Left ventricle myocardium inferior (tissue), 1 donor: ENCODE measurements at regions not wholly inside any gene's neighbourhood (a gene's known extent, or its start where the extent isn't known, plus 50 kb on each side); places are given as distances from the start of the nearest gene placed in this dataset.

Experiments
- DNase-seq: peaks from one replicate; pipeline ENCODE4 v3.0.0-alpha.2; 2020
- H3K27ac ChIP-seq: fragments of 200-600 bp; replicated peaks from 2 replicates; pipeline ENCODE4 v1.8.0; 2021
- H3K27me3 ChIP-seq: fragments of 200-600 bp; 2 replicates; pipeline ENCODE4 v1.8.0; 2021; ENCODE audit warnings: low read depth
- H3K36me3 ChIP-seq: fragments of 200-600 bp; 2 replicates; pipeline ENCODE4 v1.8.0; 2021
- H3K4me1 ChIP-seq: fragments of 200-600 bp; 2 replicates; pipeline ENCODE4 v1.8.0; 2021
- H3K4me3 ChIP-seq: fragments of 200-600 bp; 2 replicates; pipeline ENCODE4 v1.8.0; 2021; ENCODE audit warnings: mild to moderate bottlenecking, moderate library complexity
- H3K9me3 ChIP-seq: fragments of 200-600 bp; replicated peaks from 2 replicates; pipeline ENCODE4 v1.8.0; 2021
- CTCF ChIP-seq: fragments of 200-600 bp; IDR thresholded peaks from 2 replicates; pipeline ENCODE4 v1.8.0; 2021; ENCODE audit warnings: antibody characterized with exemption, mild to moderate bottlenecking, borderline replicate concordance
- intact Hi-C: fragments of 100-400 bp; cut with micrococcal nuclease; formaldehyde crosslinking; loops from one replicate; pipeline ENCODE4 v1.11.0; 2022
- donor health status: DM: no; HTN: yes; CAD: no; lungs with severe emphysema.

GRCh38 chr2:43165378-43166069 lies 60.9 kb downstream of the ZFP36L2 start:
- intact Hi-C loops = no loop called here
- Histone ChIP-seq H3K4me1 (peaks cover 38% of the 10 kb centered on the region), H3K9me3 (no peaks in the 10 kb centered on the region), H3K36me3 (no peaks in the 10 kb centered on the region), H3K27me3 (no peaks in the 10 kb centered on the region), H3K27ac (no peak overlapping the region), H3K4me3 (no peak overlapping the region)
- no peak for DNase-seq
- TF ChIP-seq CTCF = no peak

- Histone ChIP-seq H3K4me3 (no peak overlapping the region), H3K36me3 (no peaks in the 10 kb centered on the region), H3K27ac (no peak overlapping the region), H3K4me1 (peaks cover 39% of the 10 kb centered on the region), H3K27me3 (no peaks in the 10 kb centered on the region), H3K9me3 (no peaks in the 10 kb centered on the region)
- no peak for DNase-seq
- no peak for TF ChIP-seq CTCF
- intact Hi-C loops = no loop called here
Observed at GRCh38 chr2:43164686-43165085, 61.7 kb downstream of the ZFP36L2 start.

- no peaks in the 10 kb centered on the region for H3K9me3 ChIP-seq
- H3K27me3 ChIP-seq = no peaks in the 10 kb centered on the region
- no peak for TF ChIP-seq CTCF
- peaks cover 40% of the 10 kb centered on the region for H3K4me1 ChIP-seq
- intact Hi-C loops = no loop called here
- H3K4me3 ChIP-seq = no peak overlapping the region
- H3K36me3 ChIP-seq = no peaks in the 10 kb centered on the region
- H3K27ac ChIP-seq = no peak overlapping the region
- DNase-seq = no peak
Observed at GRCh38 chr2:43163584-43164270, 62.7 kb downstream of the ZFP36L2 start.

GRCh38 chr2:43162511-43162776 lies 64.0 kb downstream of the ZFP36L2 start:
- Histone ChIP-seq H3K36me3 (no peaks in the 10 kb centered on the region), H3K4me3 (no peak overlapping the region), H3K27ac (no peak overlapping the region), H3K4me1 (peaks cover 45% of the 10 kb centered on the region), H3K27me3 (no peaks in the 10 kb centered on the region), H3K9me3 (no peaks in the 10 kb centered on the region)
- no peak for TF ChIP-seq CTCF
- DNase-seq = no peak
- intact Hi-C loops = no loop called here

- Histone ChIP-seq H3K4me1 (peaks cover 47% of the 10 kb centered on the region), H3K27ac (peak overlapping the region; percentile 5), H3K9me3 (no peaks in the 10 kb centered on the region), H3K27me3 (no peaks in the 10 kb centered on the region), H3K4me3 (no peak overlapping the region), H3K36me3 (no peaks in the 10 kb centered on the region)
- no peak for TF ChIP-seq CTCF
- no peak for DNase-seq
- intact Hi-C loops = no loop called here
Observed at GRCh38 chr2:43161650-43162510, 64.5 kb downstream of the ZFP36L2 start.
